Prostate gland (tissue), 2 donors: ENCODE measurements at regions not wholly inside any gene's neighbourhood (a gene's known extent, or its start where the extent isn't known, plus 50 kb on each side); places are given as distances from the start of the nearest gene placed in this dataset.
"Not testable (repeated sequence)": the region's sequence is repeated elsewhere in the genome, so short reads cannot be mapped to it uniquely, and the experiment has no call there.

Experiments
- DNase-seq: peaks from one replicate; pipeline ENCODE4 v3.0.0-alpha.2; 2019; ENCODE audit warnings: low spot score
- H3K27ac ChIP-seq, 2 donors: fragments of 200-600 bp; sonication (generic); 2 replicates each; pipeline ENCODE4 v1.5.1; 2017 to 2019
- H3K27me3 ChIP-seq: fragments of 200-600 bp; sonication (generic); replicated peaks from 2 replicates; pipeline ENCODE4 v1.5.1; 2019; ENCODE audit not compliant: insufficient read depth
- H3K36me3 ChIP-seq, 2 donors: fragments of 200-600 bp; sonication (generic); 1 replicate in 1 of 2; 2 replicates in 1 of 2; pipeline versions ENCODE4 v1.5.1 to v1.8.1; 2017 to 2019
- H3K4me1 ChIP-seq: fragments of 200-600 bp; sonication (generic); replicated peaks from 2 replicates; pipeline ENCODE4 v1.5.1; 2019
- H3K4me3 ChIP-seq, 2 donors: fragments of 200-600 bp; sonication (generic); 2 replicates each; pipeline ENCODE4 v1.5.1; 2017 to 2019
- H3K9me3 ChIP-seq: fragments of 200-600 bp; sonication (generic); 2 replicates; pipeline ENCODE4 v1.5.1; 2017
- CTCF ChIP-seq, 4 experiments: fragments of 200-600 bp in 2 of 4; fragments of 450-650 bp in 2 of 4; sonication (generic) in 2 of 4; IDR thresholded peaks; 1 replicate in 3 of 4; 2 replicates in 1 of 4; pipeline ENCODE4 v1.5.1; 2016 to 2019; ENCODE audit warnings: antibody characterized with exemption in 4 of 4, mild to moderate bottlenecking in 2 of 4, moderate library complexity in 2 of 4
- POLR2A ChIP-seq: fragments of 450-650 bp; IDR thresholded peaks from one replicate; pipeline ENCODE4 v1.6.1; 2016; ENCODE audit warnings: antibody characterized with exemption, mild to moderate bottlenecking
- POLR2AphosphoS5 ChIP-seq: sonication (generic); formaldehyde crosslinking; IDR thresholded peaks from one replicate; pipeline ENCODE4 v1.6.1; 2017; ENCODE audit warnings: antibody characterized with exemption
- WGBS: methylation state at CpG from one replicate; pipeline ENCODE4 v1.1.5; 2018; 5-methylcytosine and 5-hydroxymethylcytosine counted together
- intact Hi-C: fragments of 100-400 bp; cut with DNase I; formaldehyde crosslinking; loops from one replicate; pipeline ENCODE4 v1.14.2; 2022

GRCh38 chr5:135735831-135736230 is 98.6 kb upstream of the SLC25A48 start:
- 95% methylated on average over 6 of the region's 6 CpGs for WGBS
- Histone ChIP-seq H3K4me3 (no peak overlapping the region), H3K27me3 (no peaks in the 10 kb centered on the region), H3K36me3 (no peaks in the 10 kb centered on the region), H3K27ac (no peak overlapping the region), H3K9me3 (no peaks in the 10 kb centered on the region), H3K4me1 (no peaks in the 10 kb centered on the region)
- intact Hi-C loops: no loop called here
- TF ChIP-seq POLR2A (no peak), CTCF (IDR thresholded peaks at IDR 0.05) (no peak), POLR2AphosphoS5 (no peak)
- DNase-seq: no peak

GRCh38 chr5:135734956-135735355 is 99.5 kb upstream of the SLC25A48 start:
- intact Hi-C loops, DNase-seq: not testable (repeated sequence)

GRCh38 chr5:135731034-135731433 is 103.4 kb upstream of the SLC25A48 start:
- H3K4me1 ChIP-seq, H3K4me3 ChIP-seq, H3K27ac ChIP-seq, H3K27me3 ChIP-seq, DNase-seq, H3K9me3 ChIP-seq, H3K36me3 ChIP-seq, intact Hi-C loops: not testable (repeated sequence)
- 100% methylated on average over 1 of the region's 1 CpG for WGBS

More at GRCh38 chr5:135734956-135735355, 99.5 kb upstream of the SLC25A48 start:
- H3K4me1 ChIP-seq, H3K27me3 ChIP-seq, H3K4me3 ChIP-seq, H3K27ac ChIP-seq, H3K36me3 ChIP-seq, H3K9me3 ChIP-seq: not testable (repeated sequence)
- WGBS: 96% methylated on average over 8 of the region's 8 CpGs

- DNase-seq, H3K4me1 ChIP-seq, H3K27ac ChIP-seq, H3K27me3 ChIP-seq, H3K4me3 ChIP-seq, H3K36me3 ChIP-seq, H3K9me3 ChIP-seq, intact Hi-C loops: not testable (repeated sequence)
- 100% methylated on average over 1 of the region's 1 CpG for WGBS
Observed at GRCh38 chr5:135730161-135730560, 104.3 kb upstream of the SLC25A48 start.

GRCh38 chr5:135729321-135729786 is 105.1 kb upstream of the SLC25A48 start:
- Histone ChIP-seq H3K9me3 (no peaks in the 10 kb centered on the region), H3K36me3 (no peaks in the 10 kb centered on the region), H3K27me3 (no peaks in the 10 kb centered on the region), H3K4me1 (no peaks in the 10 kb centered on the region), H3K27ac (no peak overlapping the region), H3K4me3 (no peak overlapping the region)
- intact Hi-C loops: loop anchor here (5.0 kb wide), 1 partner anchor 167 kb away; no protein-coding TSS in a partner anchor
- no peak for DNase-seq
- 60% methylated on average over 1 of the region's 1 CpG for WGBS
- peak in 2 of 4 experiments; percentile 24 to 42 for TF ChIP-seq CTCF (IDR thresholded peaks at IDR 0.05)
- TF ChIP-seq POLR2A: no peak

- H3K27ac ChIP-seq: no peak overlapping the region
- no peaks in the 10 kb centered on the region for H3K4me1 ChIP-seq
- no peak overlapping the region for H3K4me3 ChIP-seq
- H3K27me3 ChIP-seq: no peaks in the 10 kb centered on the region
- TF ChIP-seq CTCF (IDR thresholded peaks at IDR 0.05) (no peak), POLR2A (no peak), POLR2AphosphoS5 (no peak)
- H3K36me3 ChIP-seq: no peaks in the 10 kb centered on the region
- no peaks in the 10 kb centered on the region for H3K9me3 ChIP-seq
- DNase-seq: no peak
- intact Hi-C loops: loop anchor here (5.0 kb wide), 1 partner anchor 162 kb away; no protein-coding TSS in a partner anchor
- 62% methylated on average over 2 of the region's 2 CpGs for WGBS
Observed at GRCh38 chr5:135724617-135725016, 109.8 kb upstream of the SLC25A48 start.
